OCI-LY3 (cell line): ENCODE measurements at regions not wholly inside any gene's neighbourhood (a gene's known extent, or its start where the extent isn't known, plus 50 kb on each side); places are given as distances from the start of the nearest gene placed in this dataset.

Source experiments
- EZH2phosphoT487 ChIP-seq: fragments of 200-600 bp; shearing (Covaris generic); IDR thresholded peaks from 2 replicates; pipeline ENCODE4 v1.6.1; 2018; ENCODE audit warnings: antibody characterized with exemption, mixed run types, low read depth
- TF ChIP-seq, protein P1 (sequence below): fragments of 200-600, 300-600 bp; sonication (generic); IDR thresholded peaks from 2 replicates; pipeline ENCODE4 v1.5.1; 2014; ENCODE audit warnings: antibody characterized with exemption, low read length, low read depth

DNA sequence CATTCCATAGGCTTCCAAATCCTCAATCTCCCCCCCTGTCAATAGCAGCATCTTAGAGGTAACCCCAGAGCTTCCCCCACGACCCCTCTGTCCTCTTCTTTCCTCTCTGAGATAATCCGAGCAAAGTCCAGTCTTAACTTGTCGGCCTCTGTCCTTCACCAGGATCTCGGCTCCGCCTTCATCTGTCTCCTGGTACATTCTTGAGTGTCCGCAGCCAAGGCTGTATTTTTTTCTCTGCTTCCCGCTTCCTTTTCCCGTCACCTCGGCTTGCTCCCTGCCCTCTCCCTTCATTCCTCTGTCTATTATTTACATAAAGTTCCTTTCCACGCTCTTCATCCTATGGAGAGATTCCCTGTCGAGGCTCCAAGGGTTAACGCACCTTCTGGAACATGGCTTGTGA is 153.9 kb upstream of the GSC start:
- TF ChIP-seq, protein P1, sequence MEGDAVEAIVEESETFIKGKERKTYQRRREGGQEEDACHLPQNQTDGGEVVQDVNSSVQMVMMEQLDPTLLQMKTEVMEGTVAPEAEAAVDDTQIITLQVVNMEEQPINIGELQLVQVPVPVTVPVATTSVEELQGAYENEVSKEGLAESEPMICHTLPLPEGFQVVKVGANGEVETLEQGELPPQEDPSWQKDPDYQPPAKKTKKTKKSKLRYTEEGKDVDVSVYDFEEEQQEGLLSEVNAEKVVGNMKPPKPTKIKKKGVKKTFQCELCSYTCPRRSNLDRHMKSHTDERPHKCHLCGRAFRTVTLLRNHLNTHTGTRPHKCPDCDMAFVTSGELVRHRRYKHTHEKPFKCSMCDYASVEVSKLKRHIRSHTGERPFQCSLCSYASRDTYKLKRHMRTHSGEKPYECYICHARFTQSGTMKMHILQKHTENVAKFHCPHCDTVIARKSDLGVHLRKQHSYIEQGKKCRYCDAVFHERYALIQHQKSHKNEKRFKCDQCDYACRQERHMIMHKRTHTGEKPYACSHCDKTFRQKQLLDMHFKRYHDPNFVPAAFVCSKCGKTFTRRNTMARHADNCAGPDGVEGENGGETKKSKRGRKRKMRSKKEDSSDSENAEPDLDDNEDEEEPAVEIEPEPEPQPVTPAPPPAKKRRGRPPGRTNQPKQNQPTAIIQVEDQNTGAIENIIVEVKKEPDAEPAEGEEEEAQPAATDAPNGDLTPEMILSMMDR = no peak
- no peak for TF ChIP-seq EZH2phosphoT487
